ENCODE measurements at regions not wholly inside any gene's neighbourhood (a gene's known extent, or its start where the extent isn't known, plus 50 kb on each side); places are given as distances from the start of the nearest gene placed in this dataset.

GRCh38 chr12:91964501-91964900 is 181.1 kb downstream of the BTG1 start:
- WGBS: 83% methylated on average over 1 of the region's 1 CpG
- TF ChIP-seq GABPA (IDR thresholded peaks at IDR 0.05 in 1 of 2, conservative IDR thresholded peaks at IDR 0.05 in 1 of 2) (no peak), SP1 (IDR thresholded peaks at IDR 0.05) (no peak), FOXA1 (IDR thresholded peaks at IDR 0.05) (no peak), FOXA2 (IDR thresholded peaks at IDR 0.05) (no peak), ATF3 (IDR thresholded peaks at IDR 0.05) (no peak), NR2F2 (IDR thresholded peaks at IDR 0.05) (no peak), YY1 (IDR thresholded peaks at IDR 0.05) (no peak), TAF1 (conservative IDR thresholded peaks at IDR 0.05) (no peak), RAD21 (IDR thresholded peaks at IDR 0.05) (no peak), MAX (IDR thresholded peaks at IDR 0.05) (no peak), CTCF (IDR thresholded peaks at IDR 0.05; ENCODE audit: low read depth, low read length, missing input control) (no peak), RXRA (IDR thresholded peaks at IDR 0.05) (no peak), REST (IDR thresholded peaks at IDR 0.05) (no peak), JUND (IDR thresholded peaks at IDR 0.05) (no peak), HNF4G (IDR thresholded peaks at IDR 0.05) (no peak)

GRCh38 chr12:91959220-91959619 is 186.4 kb downstream of the BTG1 start:
- Histone ChIP-seq H3K27me3 (ENCODE audit: control insufficient read depth in 4 of 4, insufficient read depth in 4 of 4, low read length in 3 of 4) (no peaks in the 10 kb centered on the region), H3K4me1 (ENCODE audit: control insufficient read depth in 4 of 4, insufficient read depth in 4 of 4, low read length in 3 of 4) (no peaks in the 10 kb centered on the region), H3K36me3 (ENCODE audit: control insufficient read depth in 4 of 4, insufficient read depth in 3 of 4, low read depth in 1 of 4, low read length in 3 of 4) (no peaks in the 10 kb centered on the region), H3K27ac (ENCODE audit: low read depth in 1 of 2, low read length in 2 of 2) (no peak overlapping the region), H3K4me3 (ENCODE audit: low read depth in 1 of 3, low read length in 3 of 3) (no peak overlapping the region), H3K9ac (ENCODE audit: low read depth in 1 of 2, low read length in 2 of 2) (no peak overlapping the region), H3K9me3 (ENCODE audit: control insufficient read depth in 4 of 4, low read length in 3 of 4) (no peaks in the 10 kb centered on the region)
- no peak for DNase-seq (ENCODE audit: low spot score)
- TF ChIP-seq ZBTB33 (IDR thresholded peaks at IDR 0.05) (no peak), GABPA (IDR thresholded peaks at IDR 0.05 in 1 of 2, conservative IDR thresholded peaks at IDR 0.05 in 1 of 2) (no peak), REST (IDR thresholded peaks at IDR 0.05) (no peak), NR2F2 (IDR thresholded peaks at IDR 0.05) (no peak), RAD21 (IDR thresholded peaks at IDR 0.05) (no peak), SP1 (IDR thresholded peaks at IDR 0.05) (no peak), JUND (IDR thresholded peaks at IDR 0.05) (no peak), HNF4A (conservative IDR thresholded peaks at IDR 0.05) (no peak), TAF1 (conservative IDR thresholded peaks at IDR 0.05) (no peak)
- WGBS: 92% methylated on average over 10 of the region's 10 CpGs

More at GRCh38 chr12:91964501-91964900, 181.1 kb downstream of the BTG1 start:
- no peak for DNase-seq (ENCODE audit: low spot score)
- H3K36me3 ChIP-seq (ENCODE audit: control insufficient read depth in 4 of 4, insufficient read depth in 3 of 4, low read depth in 1 of 4, low read length in 3 of 4): no peaks in the 10 kb centered on the region
- no peaks in the 10 kb centered on the region for H3K9me3 ChIP-seq (ENCODE audit: control insufficient read depth in 4 of 4, low read length in 3 of 4)
- H3K27ac ChIP-seq (ENCODE audit: low read depth in 1 of 2, low read length in 2 of 2): no peak overlapping the region
- no peak overlapping the region for H3K4me3 ChIP-seq (ENCODE audit: low read depth in 1 of 3, low read length in 3 of 3)
- no peaks in the 10 kb centered on the region for H3K4me1 ChIP-seq (ENCODE audit: control insufficient read depth in 4 of 4, insufficient read depth in 4 of 4, low read length in 3 of 4)
- H3K9ac ChIP-seq (ENCODE audit: low read depth in 1 of 2, low read length in 2 of 2): no peak overlapping the region
- H3K27me3 ChIP-seq (ENCODE audit: control insufficient read depth in 4 of 4, insufficient read depth in 4 of 4, low read length in 3 of 4): no peaks in the 10 kb centered on the region

Data from liver (tissue), 8 donors.